ENCODE measurements at regions not wholly inside any gene's neighbourhood (a gene's known extent, or its start where the extent isn't known, plus 50 kb on each side); places are given as distances from the start of the nearest gene placed in this dataset.
"Not testable (repeated sequence)": the region's sequence is repeated elsewhere in the genome, so short reads cannot be mapped to it uniquely, and the experiment has no call there.

DNA sequence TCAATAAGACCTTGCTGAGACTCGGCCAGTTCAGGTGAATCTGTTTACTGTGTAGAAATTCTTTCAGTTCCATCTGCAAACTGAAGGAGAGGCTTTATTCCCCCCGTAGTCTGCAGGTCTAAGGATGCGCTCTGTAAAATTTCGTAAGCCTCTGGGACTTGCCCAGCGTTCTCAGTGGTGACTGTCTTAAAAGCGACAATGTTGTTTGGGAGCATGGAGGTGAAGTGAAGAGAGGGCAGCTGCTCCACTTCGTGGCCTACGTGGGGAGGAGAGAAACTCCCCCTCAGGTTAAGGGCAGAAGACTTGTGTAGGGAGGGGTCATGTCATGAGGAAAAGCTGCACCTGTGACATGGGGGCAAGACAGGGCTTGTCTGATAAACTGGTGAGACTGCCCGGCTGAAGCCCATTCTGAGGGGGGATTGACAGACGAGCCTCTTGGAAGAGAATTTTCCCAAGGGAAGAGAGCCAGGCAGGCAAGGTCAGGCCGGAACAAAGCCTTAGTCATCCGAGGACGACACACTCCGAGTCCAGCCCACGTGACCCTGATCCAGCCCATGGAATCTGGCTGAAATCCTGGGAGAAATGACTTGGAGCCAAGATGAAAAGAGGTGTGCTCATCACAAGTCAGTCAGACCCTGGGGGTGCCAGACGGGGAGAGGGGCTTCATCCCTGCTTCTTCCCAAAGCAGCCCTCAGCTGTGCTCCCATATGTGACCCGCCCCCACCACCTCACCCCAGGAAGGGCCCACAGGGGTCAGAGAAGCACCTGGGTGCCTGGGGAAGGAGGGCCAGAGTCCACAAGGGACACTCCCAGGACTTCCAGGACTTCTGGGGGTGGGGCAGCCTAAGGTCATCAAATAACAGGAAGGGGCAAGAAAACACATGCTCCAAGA is 88.5 kb upstream of the SH3BP4 start:
- H3K9ac ChIP-seq (ENCODE audit: low read length), result no peak overlapping the region
- H3K9me2 ChIP-seq (ENCODE audit: insufficient read depth, low read length), result no peaks in the 10 kb centered on the region
- no peaks in the 10 kb centered on the region for H3K9me3 ChIP-seq (ENCODE audit: low read length)
- H3K36me3 ChIP-seq (ENCODE audit: insufficient read depth, low read length), result no peaks in the 10 kb centered on the region
- no peak overlapping the region for H3K4me3 ChIP-seq (ENCODE audit: low read length)
- no peak overlapping the region for H2AFZ ChIP-seq (ENCODE audit: low read depth, low read length)
- H4K20me1 ChIP-seq (ENCODE audit: insufficient read depth), result no peaks in the 10 kb centered on the region
- no peaks in the 10 kb centered on the region for H3K79me2 ChIP-seq (replicated peaks; ENCODE audit: insufficient read depth, low read length)
- H3K4me2 ChIP-seq (ENCODE audit: low read length), result no peak overlapping the region
- H3F3A ChIP-seq (ENCODE audit: insufficient read depth, low read length, poor library complexity, severe bottlenecking), result no peaks in the 10 kb centered on the region
- TF ChIP-seq RAD21 (conservative IDR thresholded peaks at IDR 0.05) (no peak), TAF1 (IDR thresholded peaks at IDR 0.05; ENCODE audit: low read depth) (no peak), EP300 (conservative IDR thresholded peaks at IDR 0.05; ENCODE audit: poor library complexity, severe bottlenecking) (no peak), POLR2AphosphoS5 (IDR thresholded peaks at IDR 0.05) (no peak), MXI1 (conservative IDR thresholded peaks at IDR 0.05; ENCODE audit: poor library complexity, severe bottlenecking) (no peak), REST (IDR thresholded peaks at IDR 0.05; ENCODE audit: borderline replicate concordance) (no peak), EZH2 (IDR thresholded peaks at IDR 0.05; ENCODE audit: borderline replicate concordance, insufficient read depth, low read length, poor library complexity, severe bottlenecking) (no peak)
- no peaks in the 10 kb centered on the region for H3K27me3 ChIP-seq (ENCODE audit: insufficient read depth, low read depth, low read length)
- no peak overlapping the region for H3K27ac ChIP-seq (ENCODE audit: low read length)

- Histone ChIP-seq H3K36me3 (ENCODE audit: insufficient read depth, low read length) (no peaks in the 10 kb centered on the region), H3K4me3 (ENCODE audit: low read length) (no peak overlapping the region), H3F3A (ENCODE audit: insufficient read depth, low read length, poor library complexity, severe bottlenecking) (no peaks in the 10 kb centered on the region), H3K9me3 (ENCODE audit: low read length) (no peaks in the 10 kb centered on the region), H3K9ac (ENCODE audit: low read length) (no peak overlapping the region), H2AFZ (ENCODE audit: low read depth, low read length) (no peak overlapping the region), H4K20me1 (ENCODE audit: insufficient read depth) (no peaks in the 10 kb centered on the region), H3K27me3 (ENCODE audit: insufficient read depth, low read depth, low read length) (no peaks in the 10 kb centered on the region), H3K4me2 (ENCODE audit: low read length) (no peak overlapping the region), H3K27ac (ENCODE audit: low read length) (no peak overlapping the region), H3K9me2 (ENCODE audit: insufficient read depth, low read length) (no peaks in the 10 kb centered on the region), H3K79me2 (replicated peaks; ENCODE audit: insufficient read depth, low read length) (no peaks in the 10 kb centered on the region)
- TF ChIP-seq EP300 (conservative IDR thresholded peaks at IDR 0.05; ENCODE audit: poor library complexity, severe bottlenecking) (no peak), MXI1 (conservative IDR thresholded peaks at IDR 0.05; ENCODE audit: poor library complexity, severe bottlenecking) (no peak), REST (IDR thresholded peaks at IDR 0.05; ENCODE audit: borderline replicate concordance) (no peak), SMC3 (conservative IDR thresholded peaks at IDR 0.05; ENCODE audit: poor library complexity) (no peak), TAF1 (IDR thresholded peaks at IDR 0.05; ENCODE audit: low read depth) (no peak), RAD21 (conservative IDR thresholded peaks at IDR 0.05) (no peak), POLR2AphosphoS5 (IDR thresholded peaks at IDR 0.05) (no peak), CTCF (IDR thresholded peaks at IDR 0.05; ENCODE audit: poor library complexity, severe bottlenecking) (no peak), EZH2 (IDR thresholded peaks at IDR 0.05; ENCODE audit: borderline replicate concordance, insufficient read depth, low read length, poor library complexity, severe bottlenecking) (no peak)
Measured at GRCh38 chr2:234861841-234862735, 89.7 kb upstream of the SH3BP4 start.

- not testable (repeated sequence) for H3K9me2 ChIP-seq (ENCODE audit: insufficient read depth, low read length); H3K36me3 ChIP-seq (ENCODE audit: insufficient read depth, low read length); H4K20me1 ChIP-seq (ENCODE audit: insufficient read depth); H3K79me2 ChIP-seq (replicated peaks; ENCODE audit: insufficient read depth, low read length); H3K4me3 ChIP-seq (ENCODE audit: low read length); H3K4me2 ChIP-seq (ENCODE audit: low read length); H2AFZ ChIP-seq (ENCODE audit: low read depth, low read length); H3K9me3 ChIP-seq (ENCODE audit: low read length); H3K27me3 ChIP-seq (ENCODE audit: insufficient read depth, low read depth, low read length); H3F3A ChIP-seq (ENCODE audit: insufficient read depth, low read length, poor library complexity, severe bottlenecking); H3K27ac ChIP-seq (ENCODE audit: low read length); H3K9ac ChIP-seq (ENCODE audit: low read length)
Measured at GRCh38 chr2:234859330-234859872, 92.4 kb upstream of the SH3BP4 start.
